ENCODE measurements at regions not wholly inside any gene's neighbourhood (a gene's known extent, or its start where the extent isn't known, plus 50 kb on each side); places are given as distances from the start of the nearest gene placed in this dataset.

GRCh38 chr5:12330993-12331588 is 426.8 kb upstream of the CTNND2 start:
- TF ChIP-seq CTCF (IDR thresholded peaks at IDR 0.05; ENCODE audit: insufficient read depth, low read length): no peak
- TF ChIP-seq POLR2AphosphoS5 (IDR thresholded peaks at IDR 0.05; ENCODE audit: low read depth): no peak
- TF ChIP-seq GABPA (IDR thresholded peaks at IDR 0.05; ENCODE audit: low read depth): no peak
- TF ChIP-seq, protein P1, sequence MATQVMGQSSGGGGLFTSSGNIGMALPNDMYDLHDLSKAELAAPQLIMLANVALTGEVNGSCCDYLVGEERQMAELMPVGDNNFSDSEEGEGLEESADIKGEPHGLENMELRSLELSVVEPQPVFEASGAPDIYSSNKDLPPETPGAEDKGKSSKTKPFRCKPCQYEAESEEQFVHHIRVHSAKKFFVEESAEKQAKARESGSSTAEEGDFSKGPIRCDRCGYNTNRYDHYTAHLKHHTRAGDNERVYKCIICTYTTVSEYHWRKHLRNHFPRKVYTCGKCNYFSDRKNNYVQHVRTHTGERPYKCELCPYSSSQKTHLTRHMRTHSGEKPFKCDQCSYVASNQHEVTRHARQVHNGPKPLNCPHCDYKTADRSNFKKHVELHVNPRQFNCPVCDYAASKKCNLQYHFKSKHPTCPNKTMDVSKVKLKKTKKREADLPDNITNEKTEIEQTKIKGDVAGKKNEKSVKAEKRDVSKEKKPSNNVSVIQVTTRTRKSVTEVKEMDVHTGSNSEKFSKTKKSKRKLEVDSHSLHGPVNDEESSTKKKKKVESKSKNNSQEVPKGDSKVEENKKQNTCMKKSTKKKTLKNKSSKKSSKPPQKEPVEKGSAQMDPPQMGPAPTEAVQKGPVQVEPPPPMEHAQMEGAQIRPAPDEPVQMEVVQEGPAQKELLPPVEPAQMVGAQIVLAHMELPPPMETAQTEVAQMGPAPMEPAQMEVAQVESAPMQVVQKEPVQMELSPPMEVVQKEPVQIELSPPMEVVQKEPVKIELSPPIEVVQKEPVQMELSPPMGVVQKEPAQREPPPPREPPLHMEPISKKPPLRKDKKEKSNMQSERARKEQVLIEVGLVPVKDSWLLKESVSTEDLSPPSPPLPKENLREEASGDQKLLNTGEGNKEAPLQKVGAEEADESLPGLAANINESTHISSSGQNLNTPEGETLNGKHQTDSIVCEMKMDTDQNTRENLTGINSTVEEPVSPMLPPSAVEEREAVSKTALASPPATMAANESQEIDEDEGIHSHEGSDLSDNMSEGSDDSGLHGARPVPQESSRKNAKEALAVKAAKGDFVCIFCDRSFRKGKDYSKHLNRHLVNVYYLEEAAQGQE (IDR thresholded peaks at IDR 0.05; ENCODE audit: insufficient replicate concordance, low read depth): no peak
